ENCODE measurements at regions not wholly inside any gene's neighbourhood (a gene's known extent, or its start where the extent isn't known, plus 50 kb on each side); places are given as distances from the start of the nearest gene placed in this dataset.

DNA sequence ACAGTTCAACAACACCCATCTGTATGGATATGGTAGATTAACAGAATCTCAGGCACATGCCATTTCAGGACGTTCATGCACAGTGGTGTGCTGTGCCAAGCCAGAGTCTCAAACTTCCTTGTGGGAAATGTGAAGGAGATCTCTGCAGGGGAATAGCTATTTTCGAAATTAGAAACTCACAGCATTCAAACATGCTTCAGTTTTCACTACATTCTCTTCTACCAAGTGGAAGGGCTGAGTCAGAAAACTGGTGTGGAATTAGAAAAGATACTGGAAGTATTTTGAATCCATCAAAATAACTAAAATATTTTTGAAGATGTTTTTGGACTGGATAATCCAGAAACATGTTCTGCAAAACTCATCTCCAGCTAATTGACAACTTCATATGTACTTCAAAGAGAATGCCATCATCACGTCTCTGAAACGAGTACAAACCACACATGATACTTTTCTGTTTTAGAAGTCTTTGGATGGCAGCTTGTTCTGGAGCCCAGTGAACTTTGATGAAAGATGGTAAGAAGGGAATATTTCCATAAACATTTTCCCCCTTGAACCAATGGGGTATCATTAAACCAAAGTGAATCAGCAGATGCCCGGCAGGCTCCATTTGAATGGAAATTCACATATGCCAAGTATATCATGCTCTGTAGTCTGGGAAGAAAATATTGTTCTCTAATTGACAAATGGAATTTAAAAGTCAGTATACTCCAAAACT, 616.3 kb upstream of the IGFBP3 start:
- no peak overlapping the region for H3K4me3 ChIP-seq (ENCODE audit: low read depth, low read length)
- TF ChIP-seq, protein P1, sequence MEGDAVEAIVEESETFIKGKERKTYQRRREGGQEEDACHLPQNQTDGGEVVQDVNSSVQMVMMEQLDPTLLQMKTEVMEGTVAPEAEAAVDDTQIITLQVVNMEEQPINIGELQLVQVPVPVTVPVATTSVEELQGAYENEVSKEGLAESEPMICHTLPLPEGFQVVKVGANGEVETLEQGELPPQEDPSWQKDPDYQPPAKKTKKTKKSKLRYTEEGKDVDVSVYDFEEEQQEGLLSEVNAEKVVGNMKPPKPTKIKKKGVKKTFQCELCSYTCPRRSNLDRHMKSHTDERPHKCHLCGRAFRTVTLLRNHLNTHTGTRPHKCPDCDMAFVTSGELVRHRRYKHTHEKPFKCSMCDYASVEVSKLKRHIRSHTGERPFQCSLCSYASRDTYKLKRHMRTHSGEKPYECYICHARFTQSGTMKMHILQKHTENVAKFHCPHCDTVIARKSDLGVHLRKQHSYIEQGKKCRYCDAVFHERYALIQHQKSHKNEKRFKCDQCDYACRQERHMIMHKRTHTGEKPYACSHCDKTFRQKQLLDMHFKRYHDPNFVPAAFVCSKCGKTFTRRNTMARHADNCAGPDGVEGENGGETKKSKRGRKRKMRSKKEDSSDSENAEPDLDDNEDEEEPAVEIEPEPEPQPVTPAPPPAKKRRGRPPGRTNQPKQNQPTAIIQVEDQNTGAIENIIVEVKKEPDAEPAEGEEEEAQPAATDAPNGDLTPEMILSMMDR (IDR thresholded peaks at IDR 0.05; ENCODE audit: low read depth, low read length, missing control alignments): no peak
- no peak for DNase-seq (ENCODE audit: low read depth)

DNA sequence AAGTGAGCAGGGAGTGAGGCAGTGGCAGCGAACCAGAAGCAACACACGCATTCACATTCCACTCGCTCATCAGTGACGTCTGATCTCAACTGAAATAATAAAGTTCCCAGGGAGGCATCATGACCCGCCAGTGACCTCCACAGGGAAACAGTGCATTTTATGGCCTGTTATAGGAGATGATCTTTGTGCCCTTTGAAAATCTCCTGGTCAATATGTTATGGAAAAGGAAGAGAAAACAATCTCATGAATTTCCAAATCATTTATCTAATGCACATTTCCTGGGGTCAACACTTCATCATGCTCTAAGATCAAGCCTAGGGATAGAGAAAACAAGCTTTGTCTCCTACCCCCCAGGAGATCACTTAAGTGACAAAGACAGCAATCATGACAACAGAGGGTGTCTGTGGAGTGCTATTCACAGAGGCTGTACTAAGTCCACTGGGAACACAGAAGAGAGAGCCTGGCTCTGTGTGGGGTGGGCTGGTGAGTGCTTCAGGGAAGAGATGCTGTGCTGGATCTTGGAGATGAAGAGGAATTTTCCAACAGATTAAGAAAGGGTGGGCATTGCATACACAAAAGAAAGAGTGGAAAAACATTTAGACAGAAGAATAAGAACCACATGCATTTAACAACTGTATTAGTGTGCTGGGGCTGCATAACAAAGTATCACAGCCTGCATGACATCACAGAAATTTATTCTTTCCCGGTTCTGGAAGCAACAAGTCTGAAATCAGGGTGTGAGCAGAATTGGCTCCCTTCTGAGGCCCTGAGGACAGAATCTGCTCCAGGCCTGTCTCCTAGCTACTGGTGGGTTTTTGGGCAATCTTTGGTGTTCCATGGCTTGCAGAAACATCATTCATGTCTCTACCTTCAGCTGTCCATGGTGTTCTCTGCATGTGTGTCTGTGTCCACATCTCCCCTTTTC, 613.9 kb upstream of the IGFBP3 start:
- DNase-seq (ENCODE audit: low read depth): no peak
- TF ChIP-seq, protein P1 (IDR thresholded peaks at IDR 0.05; ENCODE audit: low read depth, low read length, missing control alignments): no peak
- H3K4me3 ChIP-seq (ENCODE audit: low read depth, low read length): no peak overlapping the region

DNA sequence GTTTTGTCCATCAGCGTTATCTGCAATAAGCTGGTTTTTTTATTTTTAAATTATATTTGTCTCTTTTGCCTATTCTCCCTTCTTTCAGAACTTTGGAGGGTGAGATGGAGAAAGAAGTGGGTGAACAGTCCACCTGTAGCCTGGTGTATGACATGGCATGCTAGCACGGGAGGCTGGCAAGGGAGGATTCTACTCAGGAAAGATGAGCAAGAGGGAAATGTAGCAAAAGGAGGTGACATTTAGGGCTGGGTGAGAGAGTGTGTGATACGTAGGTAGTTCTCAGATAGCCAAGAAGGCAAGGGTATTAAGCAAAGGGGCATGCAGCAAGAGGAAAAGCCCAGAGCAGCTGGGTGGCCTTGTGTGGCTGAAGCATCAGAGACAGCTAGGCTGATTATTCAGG, 612.9 kb upstream of the IGFBP3 start:
- H3K4me3 ChIP-seq (ENCODE audit: low read depth, low read length): no peak overlapping the region
- DNase-seq (ENCODE audit: low read depth): no peak
- TF ChIP-seq, protein P1 (IDR thresholded peaks at IDR 0.05; ENCODE audit: low read depth, low read length, missing control alignments): no peak

DNA sequence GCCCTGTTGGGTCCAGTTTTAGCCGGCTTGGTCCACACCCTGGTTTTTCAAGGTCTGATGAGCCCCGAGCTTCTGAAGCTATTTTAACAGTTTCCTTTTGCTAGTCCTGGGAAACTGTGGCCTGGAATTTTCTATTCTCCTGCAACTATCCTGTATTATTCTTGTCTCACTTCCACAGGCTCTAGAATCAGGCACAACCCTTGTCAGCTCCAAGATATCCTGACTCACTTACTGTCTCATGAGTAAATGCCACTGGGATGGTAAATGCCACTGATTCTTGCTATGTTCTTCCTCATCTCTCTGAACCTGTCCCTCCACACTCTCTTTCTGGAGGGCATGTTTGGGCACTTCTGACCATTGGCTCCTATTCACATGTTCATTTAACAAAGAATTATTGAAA, 611.5 kb upstream of the IGFBP3 start:
- no peak overlapping the region for H3K4me3 ChIP-seq (ENCODE audit: low read depth, low read length)
- TF ChIP-seq, protein P1 (IDR thresholded peaks at IDR 0.05; ENCODE audit: low read depth, low read length, missing control alignments): no peak
- no peak for DNase-seq (ENCODE audit: low read depth)

DNA sequence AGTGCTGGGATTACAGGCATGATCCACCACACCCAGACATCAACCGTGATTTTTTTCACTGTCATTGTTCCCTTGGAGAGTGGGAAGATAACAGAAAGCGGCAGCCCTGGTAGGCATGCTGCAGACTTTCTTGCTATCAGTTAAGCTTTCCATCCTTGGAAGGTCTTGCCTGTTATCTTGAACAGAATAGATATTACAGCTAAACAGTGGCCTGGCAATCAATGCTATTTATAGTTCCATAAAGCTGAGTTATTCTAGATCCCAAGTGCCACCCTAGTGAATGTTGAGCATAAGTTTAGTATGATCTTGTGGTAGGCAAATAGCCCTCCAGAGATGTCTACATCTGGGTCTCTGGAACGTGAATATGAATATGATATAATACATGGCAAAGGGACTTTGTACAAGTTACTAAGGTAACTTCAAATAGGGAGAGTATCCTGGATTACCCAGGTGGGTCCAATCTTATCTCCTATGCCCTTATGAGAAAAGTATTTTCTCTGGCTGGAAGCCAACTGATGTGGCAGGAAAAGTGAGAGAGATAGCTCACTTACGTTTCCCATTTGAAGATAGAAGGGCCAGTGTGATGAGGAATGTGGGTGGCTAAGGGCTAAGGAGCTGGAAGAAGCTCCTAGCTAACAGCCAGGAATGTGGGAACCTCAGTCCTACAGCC, 609.1 kb upstream of the IGFBP3 start:
- no peak overlapping the region for H3K4me3 ChIP-seq (ENCODE audit: low read depth, low read length)
- TF ChIP-seq, protein P1 (IDR thresholded peaks at IDR 0.05; ENCODE audit: low read depth, low read length, missing control alignments): no peak
- DNase-seq (ENCODE audit: low read depth): no peak

DNA sequence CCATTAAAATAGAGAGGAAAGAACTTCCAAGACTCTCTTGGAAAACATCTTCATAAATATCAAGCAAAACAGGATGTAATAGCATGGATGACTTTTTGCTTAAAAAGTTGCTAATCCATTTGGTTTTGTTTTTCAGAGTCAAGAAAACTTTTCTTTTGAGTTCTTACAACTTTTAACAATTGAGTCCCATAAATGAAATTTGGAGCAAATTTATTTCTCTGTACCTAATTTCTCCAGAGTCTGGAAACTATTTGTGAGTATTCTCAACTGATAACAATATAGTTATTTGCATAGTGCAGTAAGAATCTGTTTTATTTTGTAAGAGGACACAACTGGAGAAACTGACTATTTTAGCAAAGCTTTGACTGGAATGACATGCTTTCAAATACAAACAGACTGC, 606.3 kb upstream of the IGFBP3 start:
- DNase-seq (ENCODE audit: low read depth): no peak
- TF ChIP-seq, protein P1 (IDR thresholded peaks at IDR 0.05; ENCODE audit: low read depth, low read length, missing control alignments): no peak

More for the DNA sequence above, 606.3 kb upstream of the IGFBP3 start:
- no peak overlapping the region for H3K4me3 ChIP-seq (ENCODE audit: low read depth, low read length)
